GM18511 (cell line): ENCODE measurements at regions not wholly inside any gene's neighbourhood (a gene's known extent, or its start where the extent isn't known, plus 50 kb on each side); places are given as distances from the start of the nearest gene placed in this dataset.
A peak's percentile ranks its signal among the peaks of the same experiment; 100 is the strongest.
"Not testable (repeated sequence)": the region's sequence is repeated elsewhere in the genome, so short reads cannot be mapped to it uniquely, and the experiment has no call there.

Source experiments
- ATAC-seq: cut with Tn5 transposase; IDR thresholded peaks from one replicate; pipeline ENCODE4 v1.9.1; 2021; ENCODE audit warnings: mild to moderate bottlenecking, moderate library complexity; ENCODE audit not compliant: unreplicated experiment

DNA sequence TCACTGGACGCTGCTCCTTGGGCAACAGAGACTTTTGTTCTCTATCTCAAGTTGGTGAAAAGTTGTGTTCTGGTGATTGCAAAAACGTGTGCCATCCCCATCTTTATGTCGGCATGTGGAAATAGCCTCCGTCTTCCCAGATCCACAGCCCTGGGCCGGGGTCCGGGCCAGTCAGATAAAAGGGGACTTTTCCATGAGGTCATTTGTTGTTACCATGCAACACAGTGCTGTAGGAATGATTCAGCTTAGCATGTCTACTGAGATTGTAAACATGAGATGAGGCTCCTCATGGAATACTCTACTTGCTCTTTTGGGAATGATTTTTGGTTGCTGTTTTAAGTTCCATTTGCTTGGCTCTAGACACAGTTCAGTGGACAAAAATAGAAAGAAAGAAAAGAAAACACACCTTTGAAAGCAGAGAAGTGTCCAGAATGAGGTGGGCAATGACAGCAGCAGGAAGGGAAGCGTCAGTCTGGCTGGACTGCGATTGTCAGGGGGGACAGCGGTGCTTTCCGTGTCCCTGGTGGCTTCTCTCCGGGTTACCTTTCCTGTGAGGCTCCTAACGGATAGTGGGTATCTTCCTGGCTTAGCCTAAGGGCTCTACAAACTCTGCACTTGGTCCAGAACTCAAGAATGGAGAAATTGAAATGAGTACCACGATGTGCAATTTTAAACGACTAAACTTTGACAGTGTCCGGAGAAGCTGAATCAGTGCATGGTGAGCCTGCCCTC, 91.6 kb downstream of the TEX29 start:
- no peak for ATAC-seq

DNA sequence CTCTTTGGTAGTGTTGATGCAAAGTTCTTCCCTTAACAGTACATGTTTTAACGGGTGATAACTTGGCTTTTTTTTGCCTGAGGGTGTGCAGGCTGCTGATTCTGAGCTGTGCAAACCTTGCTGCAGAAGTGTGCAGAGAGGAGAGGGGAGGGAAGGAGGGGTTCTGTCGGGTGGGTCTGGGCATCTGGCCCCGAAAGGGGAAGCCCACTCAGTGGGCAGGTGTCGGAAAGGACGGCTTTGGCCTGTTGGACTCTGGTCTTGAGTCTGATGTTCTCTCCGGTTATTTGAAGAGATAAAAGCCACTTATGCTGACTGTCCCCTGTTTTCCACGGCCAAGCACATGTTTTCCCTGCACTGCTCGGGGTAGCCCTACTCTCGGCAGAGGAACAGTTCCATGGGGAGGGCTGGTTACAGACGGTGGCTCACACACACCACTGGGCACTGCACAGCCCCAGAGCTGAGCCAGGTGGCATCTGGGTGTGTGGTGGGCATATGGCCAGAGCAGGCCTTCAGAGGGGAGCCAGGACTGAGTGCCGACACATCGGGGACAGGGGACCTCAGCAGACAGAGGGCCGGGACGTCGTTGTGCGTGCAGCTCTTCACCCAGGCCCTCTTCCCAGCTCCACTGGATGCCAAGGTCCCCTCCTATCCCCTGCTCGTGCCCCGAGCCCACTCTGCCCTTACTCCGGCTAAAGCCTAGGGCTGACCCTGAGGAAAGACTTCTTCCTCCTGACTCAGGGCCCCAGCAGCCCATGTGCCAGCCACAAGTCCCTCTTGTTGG, 93.2 kb downstream of the TEX29 start:
- no peak for ATAC-seq

DNA sequence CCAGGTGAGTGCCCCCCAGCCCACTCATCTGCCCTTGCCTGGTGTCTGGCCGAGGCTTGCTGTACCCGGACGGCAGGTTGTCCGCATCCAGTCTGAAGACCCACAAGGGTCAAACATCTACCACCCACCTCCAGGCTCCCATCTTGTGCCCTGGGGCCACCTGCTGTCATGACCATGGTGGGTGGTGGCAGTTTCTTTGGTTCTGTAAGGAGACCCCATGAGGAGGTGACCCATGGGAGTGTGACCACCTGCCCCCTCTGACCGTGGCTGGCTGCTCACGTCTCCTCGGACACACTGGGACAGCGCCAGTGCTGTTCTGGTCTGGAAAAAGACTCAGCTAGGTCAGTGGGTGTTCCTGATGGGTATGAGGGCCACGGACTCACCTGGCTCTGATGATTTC, 93.9 kb downstream of the TEX29 start:
- no peak for ATAC-seq

DNA sequence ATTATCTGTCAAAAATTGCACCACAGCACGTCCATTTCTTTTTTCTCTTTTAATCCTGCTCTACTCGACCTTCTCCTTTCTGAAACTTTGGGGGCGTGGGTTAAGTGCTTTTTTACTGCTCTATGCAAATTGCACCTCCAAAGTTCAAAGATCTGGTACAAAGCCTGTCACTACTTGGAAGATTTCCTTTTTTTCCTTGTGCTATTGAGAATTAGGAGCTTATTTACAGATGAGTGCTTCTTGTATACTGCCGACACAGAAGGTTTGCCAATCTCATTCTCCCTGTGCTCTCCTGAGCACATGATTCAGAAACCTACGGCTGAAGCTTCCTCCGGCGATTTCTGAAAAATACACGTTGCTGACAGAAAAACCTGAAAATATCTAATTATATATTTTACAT, 94.8 kb downstream of the TEX29 start:
- ATAC-seq = no peak

DNA sequence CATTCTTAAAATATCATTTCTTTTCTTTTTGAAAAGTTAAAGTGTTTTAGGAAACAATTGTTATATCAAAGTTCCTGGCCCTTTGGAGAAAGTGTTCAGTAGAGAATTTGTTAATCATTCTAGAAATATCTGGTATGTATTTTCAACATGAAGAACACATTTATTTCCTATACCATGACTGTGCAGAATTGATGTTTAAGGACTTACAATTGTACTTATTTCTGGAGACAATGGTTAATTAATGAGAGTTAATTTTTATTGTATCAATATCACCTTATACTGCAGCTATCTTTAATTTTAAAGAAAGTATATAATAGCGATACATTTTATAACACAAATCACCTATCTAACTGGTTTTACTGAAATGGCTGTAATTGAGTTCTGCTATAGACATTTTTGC, 95.3 kb downstream of the TEX29 start:
- no peak for ATAC-seq

DNA sequence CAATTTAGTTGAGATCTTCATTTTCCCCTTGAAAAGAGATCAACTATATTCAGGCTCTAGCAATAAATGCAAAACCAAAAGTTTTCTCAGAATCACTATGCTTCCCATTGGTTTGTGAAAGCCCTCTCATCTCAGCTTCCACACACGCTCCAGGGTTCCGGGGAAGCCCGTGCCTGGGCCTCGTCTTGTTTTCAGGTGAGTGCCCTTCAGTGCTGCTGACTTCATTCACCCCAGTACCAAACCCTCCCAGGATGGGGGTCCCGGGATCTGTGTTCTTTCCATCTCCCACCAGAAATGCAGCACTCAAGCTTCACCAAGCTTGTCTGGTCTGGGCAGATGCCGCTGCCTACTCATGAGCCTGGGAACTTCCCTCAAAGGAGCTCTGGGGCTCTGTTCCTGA, 97.7 kb downstream of the TEX29 start:
- no peak for ATAC-seq

- ATAC-seq = no peak
Measured at GRCh38 chr13:111420113-111420876, 99.9 kb downstream of the TEX29 start.

GRCh38 chr13:111421216-111421615, 100.8 kb downstream of the TEX29 start:
- no peak for ATAC-seq

DNA sequence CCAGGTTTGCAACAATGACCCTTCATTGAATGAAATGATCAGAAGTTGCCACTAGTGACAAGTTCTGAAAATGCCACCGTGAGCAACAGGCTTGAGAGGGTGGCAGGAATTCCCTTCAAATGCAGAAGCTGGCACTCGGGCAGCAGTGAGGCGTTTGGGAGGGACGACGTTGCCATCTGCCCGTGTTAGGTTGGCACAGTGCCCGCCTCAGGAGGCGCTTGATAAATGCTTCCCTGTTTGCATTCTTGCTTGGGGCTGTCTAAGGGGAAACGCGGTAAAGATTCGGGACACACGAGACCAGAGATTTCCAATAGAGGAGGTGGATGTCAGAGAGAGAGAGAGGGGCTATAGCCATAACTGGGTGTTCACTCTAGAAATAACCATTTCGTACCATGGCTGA, 101.9 kb downstream of the TEX29 start:
- ATAC-seq = no peak

DNA sequence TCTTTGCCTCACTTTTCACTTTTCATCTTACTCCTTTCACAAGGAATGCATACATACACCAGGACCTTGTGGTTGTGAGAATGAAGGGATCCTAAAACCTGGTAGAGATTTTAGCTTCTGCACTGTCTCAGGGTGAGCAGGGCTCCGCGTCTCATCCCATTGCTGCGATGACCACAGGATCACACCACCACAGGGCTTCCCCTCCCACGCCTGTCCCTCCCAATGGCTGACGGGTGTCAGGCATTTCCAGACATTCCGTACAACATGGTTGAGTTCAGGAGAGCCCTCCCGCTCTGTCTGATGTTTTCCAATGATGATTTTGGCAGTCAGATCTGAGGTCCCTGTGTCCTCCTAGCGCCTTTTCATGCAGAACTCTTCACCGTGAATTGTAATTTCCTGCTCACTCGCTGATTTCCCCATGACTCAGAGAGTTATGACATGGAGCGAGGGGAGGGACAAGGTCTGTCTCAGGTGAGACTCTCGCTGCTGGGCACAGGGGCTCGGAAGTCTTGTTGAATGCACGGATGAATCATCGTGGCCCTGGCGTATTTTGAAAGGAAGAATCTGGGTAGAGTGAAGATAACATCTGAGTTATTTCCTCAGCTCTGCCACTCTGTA, 102.8 kb downstream of the TEX29 start:
- ATAC-seq = no peak

DNA sequence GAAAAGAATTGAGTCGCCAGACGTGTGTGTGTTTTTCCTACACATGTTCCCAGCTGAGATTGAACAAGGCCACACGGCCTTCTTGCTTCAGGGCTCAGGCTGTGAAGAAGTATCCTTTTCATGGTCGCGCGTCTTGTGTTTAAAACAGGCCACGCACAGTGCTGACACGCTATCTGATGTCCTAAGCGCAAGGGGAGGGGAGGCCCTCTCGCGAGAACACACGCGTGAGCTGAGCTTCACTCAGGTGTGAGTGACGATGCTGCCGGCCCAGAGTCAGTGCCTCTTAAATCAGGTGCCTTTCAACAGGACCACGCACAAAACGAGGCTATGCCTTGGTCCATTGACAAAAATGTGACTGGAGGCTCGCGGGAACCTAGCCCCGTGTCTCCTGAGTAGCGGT, 103.7 kb downstream of the TEX29 start:
- ATAC-seq = no peak

- ATAC-seq = no peak
Measured at GRCh38 chr13:111425326-111425725, 104.9 kb downstream of the TEX29 start.

DNA sequence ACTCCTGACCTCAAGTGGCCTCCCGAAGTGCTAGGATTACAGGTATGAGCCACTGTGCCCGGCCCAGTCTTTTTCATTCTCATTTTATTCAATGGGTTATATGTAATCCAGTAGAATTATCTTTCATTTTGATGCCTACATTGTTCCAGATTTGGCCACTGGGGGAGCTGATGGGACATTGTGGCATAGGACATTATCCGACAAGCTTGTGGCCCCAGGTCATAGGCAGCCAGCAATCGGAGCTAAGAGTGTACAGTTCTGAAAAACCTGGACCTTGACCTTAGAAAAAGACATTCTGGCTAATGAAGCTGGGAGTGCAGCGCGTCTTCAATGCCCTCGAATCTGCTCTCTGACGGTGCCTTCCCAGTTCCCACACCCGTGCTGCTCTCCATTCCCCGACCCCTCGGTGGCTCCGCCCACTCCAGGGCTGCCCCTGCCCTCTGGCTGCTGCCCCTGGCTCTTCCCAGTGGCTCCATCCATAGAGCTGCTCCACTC, 108.7 kb downstream of the TEX29 start:
- ATAC-seq = peak; percentile 82

- no peak for ATAC-seq
Measured at GRCh38 chr13:111431206-111431605, 110.8 kb downstream of the TEX29 start.

- ATAC-seq = no peak
Measured at GRCh38 chr13:111434578-111435159, 114.2 kb downstream of the TEX29 start.

- no peak for ATAC-seq
Measured at GRCh38 chr13:111436446-111436845, 116.0 kb downstream of the TEX29 start.

- no peak for ATAC-seq
Measured at GRCh38 chr13:111437417-111437816, 117.0 kb downstream of the TEX29 start.

DNA sequence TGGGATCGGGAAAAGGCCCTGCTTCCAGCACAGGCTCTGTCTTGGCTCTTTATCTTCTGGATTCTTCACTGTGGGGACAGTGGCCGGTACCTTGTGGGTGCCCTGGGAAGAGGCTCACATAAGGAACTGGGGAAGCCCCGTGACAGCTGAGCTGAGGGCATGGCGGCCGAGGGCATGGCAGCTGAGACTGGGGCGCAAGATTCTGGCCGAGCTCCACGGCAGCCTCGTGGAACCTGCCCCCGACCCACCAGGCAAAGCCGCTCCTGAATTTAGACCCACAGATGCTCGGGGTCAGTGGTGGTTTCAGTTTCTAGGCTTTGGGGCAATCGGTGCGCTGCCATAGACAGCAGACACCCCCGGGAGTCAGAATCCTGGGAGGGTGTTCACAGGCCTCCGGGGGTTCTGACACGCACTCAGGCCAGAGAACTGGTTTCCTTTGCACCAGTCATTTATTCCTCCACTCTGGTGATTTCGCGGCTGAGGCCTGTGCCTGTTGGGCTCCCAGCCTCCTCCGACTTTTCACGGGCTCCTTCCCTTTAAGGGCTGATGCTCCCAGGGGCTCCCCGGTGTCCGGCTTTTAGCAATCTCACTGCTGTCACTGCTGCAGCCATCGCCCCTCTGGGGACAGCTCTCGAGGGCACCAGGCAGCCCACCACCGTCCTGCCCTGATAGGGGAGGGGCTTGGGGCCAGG, 117.6 kb downstream of the TEX29 start:
- no peak for ATAC-seq

DNA sequence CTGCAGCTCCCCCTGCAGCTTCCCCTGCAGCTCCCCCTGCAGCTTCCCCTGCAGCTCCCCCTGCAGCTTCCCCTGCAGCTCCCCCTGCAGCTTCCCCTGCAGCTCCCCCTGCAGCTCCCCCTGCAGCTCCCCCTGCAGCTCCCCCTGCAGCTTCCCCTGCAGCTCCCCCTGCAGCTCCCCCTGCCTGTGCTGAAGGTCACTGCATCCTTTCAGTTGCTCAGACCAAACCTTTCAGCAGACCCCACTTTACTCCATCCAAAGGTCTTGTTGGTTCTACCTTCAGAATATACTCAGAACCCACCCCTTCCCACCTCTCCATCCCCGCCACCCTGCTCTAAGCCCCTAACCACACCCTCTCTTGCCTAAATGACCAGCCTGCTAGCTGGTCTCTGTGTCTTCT, 120.0 kb downstream of the TEX29 start:
- ATAC-seq = not testable (repeated sequence)

- no peak for ATAC-seq
Measured at GRCh38 chr13:111443981-111444380, 123.5 kb downstream of the TEX29 start.
